ENCODE measurements at regions not wholly inside any gene's neighbourhood (a gene's known extent, or its start where the extent isn't known, plus 50 kb on each side); places are given as distances from the start of the nearest gene placed in this dataset.
"Not testable (repeated sequence)": the region's sequence is repeated elsewhere in the genome, so short reads cannot be mapped to it uniquely, and the experiment has no call there.

DNA sequence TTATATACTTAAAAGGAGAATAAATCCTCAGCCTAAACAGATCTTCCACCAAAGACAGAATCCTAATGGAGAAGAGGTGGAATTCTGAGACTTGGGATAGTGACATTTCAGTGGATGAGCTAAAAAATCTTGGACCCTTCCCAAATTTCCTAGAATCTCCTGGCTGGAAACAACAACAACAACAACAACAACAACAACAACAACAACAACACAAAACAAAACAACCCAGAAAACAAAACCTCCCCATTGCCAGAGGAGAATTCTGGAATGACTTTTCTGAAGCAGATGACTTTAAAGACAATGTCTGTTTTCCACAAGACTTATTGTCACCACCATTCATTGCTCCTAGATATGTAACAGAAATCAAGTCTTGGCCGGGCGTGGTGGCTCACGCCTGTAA lies 322.1 kb downstream of the ARL4A start:
- DNase-seq = no peak

DNA sequence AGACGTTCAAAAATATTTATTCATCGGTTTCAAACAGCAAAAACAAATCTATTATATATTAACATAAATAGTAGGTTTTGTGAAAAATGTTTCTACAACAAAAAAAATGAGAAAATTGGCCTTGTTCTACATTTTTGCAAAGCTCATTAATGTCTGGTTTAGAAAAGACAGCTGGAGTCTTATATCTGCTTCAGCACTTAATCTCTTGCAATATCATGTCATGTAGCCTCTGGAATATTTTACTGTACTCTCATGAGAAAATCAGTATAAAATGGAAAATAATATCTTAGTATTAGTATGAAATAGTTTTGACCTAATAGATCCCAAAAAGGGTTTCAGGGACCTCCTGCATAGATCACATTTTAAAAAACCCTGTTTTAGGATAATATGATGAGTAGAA lies 326.6 kb downstream of the ARL4A start:
- DNase-seq = no peak

DNA sequence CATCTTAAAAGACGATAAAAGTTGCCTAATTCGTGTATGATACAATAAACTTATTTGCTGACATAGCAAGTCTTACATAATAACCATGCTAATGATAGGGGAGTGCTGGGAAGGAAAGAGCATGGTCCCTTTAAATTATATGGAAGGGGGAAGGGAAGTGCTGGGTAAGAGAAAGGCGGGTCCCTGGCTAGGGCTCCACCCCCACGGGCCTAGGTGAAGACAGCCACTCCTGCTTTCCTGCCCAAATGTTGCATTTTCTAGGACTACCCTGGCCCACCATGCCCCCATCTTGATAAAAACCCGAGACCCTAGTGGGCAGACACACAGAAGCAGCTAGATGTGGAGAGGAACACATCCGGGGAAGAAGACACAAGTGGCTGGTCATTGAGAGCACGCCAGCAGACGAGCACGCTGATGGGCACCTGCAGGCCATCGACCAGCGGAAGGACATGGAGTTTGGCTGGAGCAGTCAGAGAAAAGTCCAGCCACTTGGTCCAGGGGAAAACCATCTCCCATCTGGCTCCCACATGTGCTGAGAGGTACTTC lies 328.7 kb downstream of the ARL4A start:
- DNase-seq = no peak

DNA sequence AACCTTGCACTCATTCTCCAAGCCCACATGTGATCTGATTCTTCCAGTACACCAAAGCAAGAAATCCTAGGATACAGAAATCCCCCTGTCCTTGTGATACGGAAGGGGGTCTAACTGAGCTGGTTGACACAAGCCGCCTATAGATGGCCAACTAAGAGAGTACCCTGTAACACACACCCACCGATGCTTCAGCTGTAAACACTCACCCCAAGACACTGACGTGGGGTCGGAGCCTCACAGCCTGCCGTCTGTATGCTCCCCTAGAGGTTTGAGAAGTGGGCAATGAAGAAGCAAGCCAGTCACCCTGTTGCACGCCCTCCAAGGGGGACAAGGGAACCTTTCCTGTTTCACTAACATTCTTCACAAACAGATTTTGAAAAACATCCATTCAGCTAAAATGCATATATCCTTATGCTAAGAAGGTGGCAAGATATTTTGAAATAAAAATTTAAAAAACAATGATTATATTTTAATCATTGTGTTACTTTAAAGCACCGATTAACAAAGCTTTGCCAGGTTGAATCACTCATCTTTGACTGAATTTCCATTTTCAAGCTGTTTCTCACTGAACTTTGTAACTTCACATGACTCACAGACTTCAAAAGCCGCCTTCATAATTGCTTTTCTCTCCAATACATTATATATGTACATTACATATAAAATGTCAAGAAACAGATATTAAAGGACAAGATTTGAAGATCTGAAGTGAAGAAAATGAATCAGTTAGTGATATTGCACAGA lies 329.3 kb downstream of the ARL4A start:
- no peak for DNase-seq

DNA sequence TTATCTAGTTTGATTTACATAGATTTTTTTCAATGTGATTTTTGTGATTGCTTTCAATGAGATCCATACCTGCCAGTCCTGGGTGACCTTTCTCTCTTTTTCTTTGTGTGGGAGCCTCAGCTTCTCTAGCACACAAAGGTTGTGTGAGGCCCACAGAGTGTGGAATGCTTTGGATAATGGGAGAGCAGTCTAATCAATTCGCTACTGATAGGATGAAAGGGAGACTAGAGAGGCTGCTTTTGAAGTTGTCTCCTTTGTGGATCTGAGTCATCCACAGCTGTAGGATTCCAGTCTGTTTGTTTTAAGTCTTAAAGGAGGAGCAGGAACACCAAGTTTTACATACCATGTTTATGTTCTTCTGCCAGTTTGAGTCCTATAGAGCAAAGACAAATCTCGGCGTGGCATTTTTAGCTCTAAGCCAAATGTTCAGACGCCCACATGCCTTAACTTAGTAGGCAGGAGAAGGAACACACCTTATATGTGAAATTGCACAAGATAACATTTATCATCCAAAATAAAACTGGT lies 330.0 kb downstream of the ARL4A start:
- no peak for DNase-seq

DNA sequence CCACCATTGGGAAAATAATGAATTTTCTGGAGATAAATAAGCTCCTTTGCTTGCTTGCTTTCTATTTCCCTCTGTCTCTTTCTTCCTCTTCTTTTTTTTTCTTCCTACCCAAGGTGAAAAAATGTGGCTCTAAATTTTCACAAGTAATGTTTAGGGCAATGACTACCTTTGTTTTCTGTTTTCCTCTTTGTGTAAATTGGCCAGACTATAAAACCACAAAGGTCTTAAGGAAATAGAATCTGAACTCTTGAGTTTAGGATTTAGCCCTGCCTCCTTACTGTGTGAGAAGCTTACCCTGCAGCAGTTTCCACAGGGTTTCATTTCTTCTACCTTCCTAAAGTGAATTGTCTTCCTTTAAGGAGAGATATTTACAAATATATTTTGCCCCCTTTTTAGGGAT lies 330.4 kb downstream of the ARL4A start:
- no peak for DNase-seq

DNA sequence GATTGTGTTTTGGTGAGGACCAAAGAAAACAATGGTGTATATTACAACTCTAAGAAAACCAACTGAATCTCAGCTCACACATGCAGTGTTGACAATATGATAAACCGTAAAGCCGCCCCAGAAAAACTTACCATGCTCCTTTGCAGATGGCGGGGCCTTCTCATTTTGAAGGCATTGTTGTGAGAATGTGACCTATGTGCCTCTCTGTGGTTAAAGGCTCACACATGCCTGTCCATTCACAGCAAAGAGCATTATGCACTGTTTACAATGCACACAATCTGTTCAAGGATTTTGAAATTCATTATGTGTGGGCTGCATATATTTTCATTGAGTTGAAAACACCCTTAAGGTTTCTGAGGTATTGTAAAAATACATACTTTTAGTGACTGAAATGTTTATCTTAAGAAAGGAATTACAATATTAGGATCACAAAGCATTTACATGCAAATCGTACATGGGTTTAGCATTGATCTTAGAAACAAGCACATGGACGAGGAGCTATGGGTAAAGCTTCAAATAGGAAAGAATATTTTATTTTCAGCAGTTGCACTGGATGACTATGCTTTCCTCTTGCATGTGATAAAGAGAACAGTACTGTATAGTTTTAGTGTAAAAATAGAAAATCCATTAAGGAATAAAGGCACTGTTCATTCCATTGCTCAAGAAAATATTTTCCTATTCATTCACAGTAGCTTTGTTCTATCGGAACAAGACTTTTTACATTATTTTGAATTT lies 334.3 kb downstream of the ARL4A start:
- no peak for DNase-seq

DNA sequence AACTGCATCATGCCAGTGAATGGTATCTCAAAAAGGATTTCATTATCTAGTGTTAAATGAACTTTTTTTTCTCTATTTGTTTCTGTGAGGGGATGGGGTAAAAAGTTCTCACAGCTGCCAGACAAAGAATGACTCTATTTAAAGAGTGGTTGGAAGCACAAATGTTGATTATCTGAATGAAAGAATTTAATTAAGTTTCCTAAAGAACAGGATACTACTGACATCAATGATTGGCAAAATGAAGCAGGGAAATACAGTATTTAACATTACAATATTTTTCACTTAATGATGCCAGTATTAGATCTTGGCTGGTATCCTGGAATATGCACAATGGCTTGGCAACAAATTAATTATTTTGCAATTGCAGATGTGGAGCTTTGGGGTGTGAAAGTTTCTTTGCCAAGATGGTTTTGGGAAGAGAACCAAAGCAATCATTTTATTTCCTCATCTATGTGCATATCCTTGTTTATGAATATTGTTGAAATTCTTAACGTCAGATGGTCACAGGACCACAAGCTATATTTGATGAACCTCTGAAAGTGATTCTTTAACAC lies 336.8 kb downstream of the ARL4A start:
- DNase-seq = no peak

DNA sequence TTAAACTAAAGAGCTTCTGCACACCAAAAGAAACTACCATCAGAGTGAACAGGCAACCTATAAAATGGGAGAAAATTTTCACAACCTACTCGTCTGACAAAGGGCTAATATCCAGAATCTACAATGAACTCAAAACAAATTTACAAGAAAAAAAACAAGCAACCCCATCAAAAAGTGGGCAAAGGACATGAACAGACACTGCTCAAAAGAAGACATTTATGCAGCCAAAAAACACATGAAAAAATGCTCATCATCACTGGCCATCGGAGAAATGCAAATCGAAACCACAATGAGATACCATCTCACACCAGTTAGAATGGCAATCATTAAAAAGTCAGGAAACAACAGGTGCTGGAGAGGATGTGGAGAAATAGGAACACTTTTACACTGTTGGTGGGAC lies 337.6 kb downstream of the ARL4A start:
- not testable (repeated sequence) for DNase-seq

DNA sequence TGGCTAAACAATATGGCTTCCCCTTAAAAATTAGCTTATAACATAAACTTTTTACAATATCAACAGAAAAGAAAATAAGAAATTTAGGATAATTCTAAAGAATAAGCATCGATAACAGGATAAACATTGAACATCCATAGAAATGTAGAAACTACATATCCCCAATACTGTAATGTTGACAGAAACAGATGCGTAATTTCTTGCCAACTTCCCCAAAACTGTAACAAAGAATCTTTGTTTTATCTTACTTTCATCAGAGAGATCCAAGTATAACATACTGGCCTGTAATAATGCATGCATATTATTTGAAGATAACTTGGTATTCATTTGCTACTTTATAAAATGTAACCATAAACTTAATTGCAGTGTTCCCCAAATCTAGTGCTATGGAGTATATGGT lies 339.9 kb downstream of the ARL4A start:
- no peak for DNase-seq

DNA sequence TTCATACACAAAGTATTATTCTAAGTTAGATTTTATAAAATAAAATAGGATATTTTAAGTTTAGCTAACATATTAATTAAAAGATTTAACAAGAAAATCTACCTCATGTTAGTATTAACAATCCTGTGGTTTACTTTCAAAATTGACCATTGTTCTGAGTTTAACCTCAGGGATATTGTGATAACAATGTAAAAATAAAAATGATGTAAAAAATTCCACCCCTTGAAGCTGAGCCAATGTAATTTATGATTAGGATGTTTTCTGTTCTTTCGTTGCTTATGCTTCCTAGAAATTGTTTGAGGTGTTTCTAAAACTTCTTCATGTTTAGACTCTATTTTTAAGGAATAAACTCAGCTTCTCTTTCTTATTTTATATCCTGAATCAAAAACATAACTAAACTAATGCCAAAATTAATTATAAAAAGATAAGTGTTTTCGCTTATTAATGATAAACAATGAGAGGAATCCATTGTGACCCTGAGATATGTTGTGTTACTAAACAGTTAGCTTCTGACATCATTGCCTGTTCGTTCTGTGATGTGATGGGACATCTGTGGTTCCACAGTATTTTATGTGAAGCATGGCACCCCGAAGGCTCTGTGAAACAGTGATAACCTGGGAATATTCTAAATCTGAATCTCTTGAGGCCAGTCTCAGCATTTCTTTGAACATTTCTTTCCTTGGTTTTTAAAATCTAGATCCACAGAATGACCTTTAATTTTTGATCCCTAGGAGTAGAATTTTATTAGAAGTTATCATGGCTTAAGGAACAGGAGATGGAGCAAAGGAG lies 340.8 kb downstream of the ARL4A start:
- no peak for DNase-seq

DNA sequence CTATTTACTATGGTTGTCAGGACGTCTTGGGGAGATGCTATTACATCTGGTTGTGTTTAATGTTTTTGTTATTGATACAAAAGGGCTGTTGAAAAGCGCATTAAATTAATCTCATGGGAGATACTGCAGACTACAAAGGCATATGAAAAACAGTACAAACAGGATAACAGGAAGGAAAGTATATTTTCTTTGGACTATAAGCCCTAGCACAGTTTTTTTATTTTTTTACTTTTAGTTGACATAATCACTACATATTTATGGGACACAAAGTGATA lies 341.3 kb downstream of the ARL4A start:
- no peak for DNase-seq

DNA sequence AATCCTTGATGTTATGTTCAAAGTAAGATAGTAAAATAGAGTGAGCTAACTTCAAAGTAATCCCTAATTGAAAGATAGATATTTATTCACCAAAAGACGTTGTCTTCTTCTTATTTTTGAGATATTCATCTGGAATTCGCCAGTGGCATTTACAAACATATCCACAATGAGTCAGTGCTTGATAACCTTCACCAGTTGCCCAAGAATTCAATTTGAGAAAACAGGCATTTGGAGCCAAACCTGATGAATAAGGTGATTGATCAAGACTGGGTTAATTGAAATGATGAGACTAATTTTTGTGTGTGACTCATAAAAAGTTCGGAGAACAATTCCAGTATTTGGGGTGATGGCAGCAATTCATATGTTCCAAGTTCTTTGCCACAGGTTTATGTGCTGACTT lies 344.0 kb downstream of the ARL4A start:
- DNase-seq = no peak

DNA sequence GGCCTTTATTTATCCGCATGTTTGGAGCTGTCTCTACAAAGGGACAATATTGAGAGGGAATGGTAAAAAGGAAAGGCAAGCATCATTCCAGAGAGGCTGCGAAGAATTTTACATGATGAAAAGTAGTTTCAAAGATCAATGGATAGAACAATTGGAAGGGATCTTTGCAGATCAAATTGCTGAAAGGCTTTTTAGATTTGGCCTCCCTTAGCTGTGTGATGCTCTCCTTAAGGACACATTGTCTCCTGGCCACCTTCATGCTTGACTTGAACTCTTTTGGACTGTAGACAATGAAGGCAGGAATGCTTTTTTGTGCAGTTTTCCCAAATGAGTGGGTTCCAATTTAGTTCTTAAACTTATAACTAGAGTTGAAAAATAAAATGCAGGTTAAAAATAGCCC lies 344.7 kb downstream of the ARL4A start:
- no peak for DNase-seq

DNA sequence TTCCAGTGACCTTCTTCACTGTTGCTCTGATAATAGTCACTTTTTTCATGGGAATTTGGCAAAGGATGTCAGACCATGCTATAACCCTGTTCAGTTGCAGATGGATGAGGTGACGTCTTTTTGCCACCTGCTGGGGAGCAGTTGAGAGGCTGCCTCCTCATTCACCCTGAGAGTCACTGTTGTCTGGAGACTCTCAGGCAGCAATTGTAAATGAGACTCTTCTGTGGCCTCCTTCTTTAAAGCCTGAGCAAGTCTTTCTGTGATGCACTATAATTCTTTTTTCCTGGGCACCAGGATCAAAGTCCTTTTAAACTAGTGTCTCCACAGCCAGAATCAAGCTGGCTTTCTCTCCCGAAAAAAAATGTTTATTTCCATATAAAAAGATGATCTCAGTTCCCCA lies 345.1 kb downstream of the ARL4A start:
- DNase-seq = no peak

DNA sequence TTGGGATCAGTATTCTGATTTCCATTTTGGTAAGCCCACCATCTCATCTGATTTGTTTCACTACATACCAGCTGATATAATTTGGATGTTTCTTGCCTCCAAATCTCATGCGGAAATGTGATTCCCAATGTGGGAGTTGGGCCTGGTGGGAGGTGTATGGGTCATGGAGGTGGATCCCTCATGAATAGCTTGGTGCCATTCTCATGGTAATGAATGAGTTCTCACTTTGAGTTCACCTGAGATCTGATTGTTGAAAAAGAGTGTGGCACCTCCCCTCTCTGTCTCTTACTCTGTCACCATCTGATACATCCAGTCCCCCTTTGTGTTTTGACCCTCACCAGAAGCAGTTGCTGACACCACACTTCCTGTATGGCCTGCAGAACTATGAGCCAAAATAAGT lies 347.3 kb downstream of the ARL4A start:
- no peak for DNase-seq

DNA sequence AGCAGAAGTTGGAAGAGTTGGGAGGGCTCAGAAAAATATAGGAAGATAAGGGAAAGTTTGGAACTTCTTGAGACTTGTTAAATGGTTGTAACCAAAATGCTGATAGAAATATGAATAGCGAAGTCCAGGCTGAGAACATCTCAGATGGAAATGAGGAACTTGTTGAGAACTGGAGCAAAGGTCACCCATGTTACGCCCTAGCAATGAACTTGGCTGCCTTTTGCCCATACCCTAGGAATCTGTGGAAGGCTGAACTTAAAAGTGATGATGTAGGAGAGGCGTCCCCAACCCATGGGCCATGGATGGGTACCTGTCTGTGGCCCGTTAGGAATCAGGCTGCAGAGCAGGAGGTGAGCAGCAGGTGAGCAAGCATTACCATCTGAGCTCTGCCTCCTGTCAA lies 347.8 kb downstream of the ARL4A start:
- no peak for DNase-seq

DNA sequence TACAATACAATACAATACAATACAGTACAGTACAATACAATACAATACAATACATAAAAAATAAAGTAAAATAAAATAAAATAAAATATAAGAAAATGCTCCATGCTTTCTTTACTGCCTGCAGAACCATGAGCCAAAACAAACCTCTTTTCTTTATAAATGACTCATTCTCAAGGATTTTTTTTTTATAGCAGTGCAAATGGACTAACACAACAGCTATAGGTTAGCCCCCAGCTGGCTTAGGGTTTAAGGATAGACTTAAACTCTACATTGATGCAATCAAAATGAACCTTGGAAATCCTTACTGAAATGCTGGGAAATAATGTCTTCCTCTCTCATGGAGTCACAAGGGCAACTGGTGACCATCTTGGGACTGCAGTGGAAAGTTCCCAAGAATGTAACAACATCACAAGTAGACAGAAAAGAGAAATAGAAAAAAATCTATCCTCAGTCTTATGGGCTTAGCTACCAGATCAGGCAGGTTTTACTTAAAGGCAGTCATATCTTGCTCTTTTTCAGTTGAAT lies 348.9 kb downstream of the ARL4A start:
- DNase-seq = no peak

DNA sequence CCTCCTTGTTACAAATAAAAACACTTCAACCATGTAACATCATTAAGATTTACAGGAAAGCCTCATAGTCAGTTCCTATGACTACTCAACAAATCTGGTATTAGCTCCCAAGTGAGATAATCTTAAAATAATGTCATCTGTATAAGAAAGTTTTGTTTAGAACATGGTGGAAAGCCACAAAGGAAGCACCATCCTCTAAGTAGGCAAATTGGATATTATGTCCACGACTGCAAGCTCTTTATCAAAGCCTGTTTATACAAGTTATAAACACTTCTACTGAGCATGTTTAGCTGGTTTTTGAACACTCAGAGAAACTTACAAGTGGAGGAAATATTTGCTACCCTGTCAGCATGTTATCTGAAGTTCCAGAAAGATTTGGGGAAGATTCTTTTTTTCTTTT lies 349.8 kb downstream of the ARL4A start:
- DNase-seq = no peak

DNA sequence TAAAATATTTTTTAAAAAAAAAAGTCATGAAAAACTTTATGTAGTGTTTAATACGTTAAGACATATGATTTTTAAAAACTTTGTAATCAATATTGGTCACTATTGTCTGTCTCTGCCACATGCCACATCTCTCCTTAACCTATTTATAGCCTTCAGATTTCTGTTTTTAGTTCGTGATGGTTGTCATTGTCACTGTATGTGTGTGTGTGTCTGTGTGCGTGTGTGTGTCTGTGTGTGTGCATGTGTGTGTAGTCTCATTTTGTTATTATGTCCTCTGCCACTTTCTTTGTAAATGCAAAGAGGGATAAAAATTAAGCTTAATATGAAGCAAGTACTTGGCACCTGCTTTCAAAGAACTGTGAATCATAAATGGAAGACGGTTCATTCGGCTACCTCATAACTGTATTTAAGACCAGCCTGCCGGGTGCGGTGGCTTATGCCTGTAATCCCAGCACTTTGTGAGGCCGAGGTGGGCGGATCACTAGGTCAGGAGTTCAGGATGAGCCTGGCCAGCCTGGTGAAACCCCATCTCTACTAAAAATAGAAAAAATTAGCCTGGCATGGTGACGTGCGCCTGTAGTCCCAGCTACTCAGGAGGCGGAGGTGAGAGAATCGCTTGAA lies 354.0 kb downstream of the ARL4A start:
- no peak for DNase-seq

DNA sequence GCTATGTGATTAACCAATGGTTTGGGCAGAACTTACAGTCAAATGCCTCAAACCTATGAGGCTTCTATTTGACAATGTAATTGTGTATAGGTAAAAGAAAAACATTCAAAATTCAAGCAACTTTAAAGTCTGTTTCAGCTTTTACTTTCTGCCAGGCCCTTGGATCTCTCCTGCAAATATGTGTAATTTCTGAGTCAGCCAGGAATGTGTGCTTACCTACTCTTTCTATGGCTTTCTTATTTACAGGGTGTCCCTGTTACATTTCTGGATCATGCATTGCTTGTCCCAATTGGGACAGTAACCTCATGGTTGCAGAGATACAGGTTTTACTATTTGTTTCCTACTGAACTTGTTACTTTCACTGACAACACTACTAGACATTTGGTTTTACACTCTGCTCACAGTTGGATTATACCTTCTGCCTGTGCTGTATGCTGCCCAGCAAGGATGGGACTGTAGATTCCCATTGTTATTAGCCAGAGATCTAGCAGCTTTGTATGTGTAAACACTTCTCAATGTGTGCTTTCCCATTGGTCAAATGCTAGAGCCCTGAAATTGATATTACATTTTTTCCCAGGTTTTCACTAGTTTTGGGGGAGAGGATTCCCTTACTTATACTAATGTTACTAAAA lies 355.3 kb downstream of the ARL4A start:
- DNase-seq = no peak

DNA sequence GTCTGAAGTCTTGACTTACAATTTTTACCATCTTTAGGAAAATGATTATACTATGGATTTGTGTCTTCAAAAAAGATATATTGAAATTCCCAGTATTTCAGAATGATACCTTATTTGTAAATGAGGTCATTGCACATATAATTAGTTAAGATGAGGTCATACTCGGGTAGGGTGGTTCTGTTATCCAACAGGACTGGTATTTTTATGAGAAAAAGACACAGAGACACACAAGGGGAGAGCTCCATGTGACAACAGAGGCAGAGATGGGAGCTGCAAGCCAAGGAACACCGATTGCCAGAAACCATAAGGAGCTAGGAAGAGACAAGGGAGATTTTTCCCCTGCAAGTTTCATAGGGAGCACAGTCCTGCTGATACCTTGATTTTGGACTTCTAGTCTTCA lies 356.9 kb downstream of the ARL4A start:
- DNase-seq = no peak

All from midbrain (tissue), 1 donor.